ENCODE measurements at regions not wholly inside any gene's neighbourhood (a gene's known extent, or its start where the extent isn't known, plus 50 kb on each side); places are given as distances from the start of the nearest gene placed in this dataset.

DNA sequence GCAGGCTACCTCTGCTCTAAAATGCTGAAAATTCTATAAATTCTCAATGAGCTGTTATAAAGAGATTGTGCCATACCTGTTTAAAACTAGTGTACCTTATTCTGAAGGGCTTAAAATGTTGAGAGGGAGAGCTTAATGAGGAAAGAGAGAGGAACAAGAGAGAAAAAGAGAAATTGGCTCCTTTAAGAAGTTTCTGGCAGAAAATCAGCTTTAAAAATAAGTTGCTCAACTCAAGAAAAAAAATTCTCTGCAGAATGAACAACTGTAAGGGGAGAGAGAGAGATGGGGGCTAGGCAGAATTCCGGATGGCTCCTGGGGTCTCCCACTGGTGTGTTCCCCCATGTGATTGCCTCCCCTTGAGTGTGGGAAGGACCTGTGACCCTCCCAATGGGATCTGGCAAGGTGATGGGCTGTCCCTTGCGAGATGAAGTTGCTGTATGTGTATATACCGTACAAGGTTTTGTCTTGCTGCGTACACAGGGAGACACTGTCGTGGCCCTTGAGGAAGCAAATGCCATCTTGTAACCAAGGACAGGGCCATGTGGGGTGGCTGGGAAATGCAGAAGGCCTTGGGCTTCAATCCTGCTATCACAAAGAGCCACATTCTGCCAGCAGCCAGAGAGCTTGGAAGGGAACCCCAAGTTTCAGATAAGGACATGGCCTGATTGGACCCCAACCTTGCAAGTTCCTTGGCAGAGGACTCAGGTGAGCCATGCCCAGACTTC, 64.3 kb upstream of the S1PR3 start:
- H3K9me3 ChIP-seq: no peaks in the 10 kb centered on the region
- intact Hi-C loops (cut with DNase I): no loop called here
- no peaks in the 10 kb centered on the region for H3K27me3 ChIP-seq
- no peak for ATAC-seq
- no peak for TF ChIP-seq POLR2A (IDR thresholded peaks at IDR 0.05)
- TF ChIP-seq, protein P1, sequence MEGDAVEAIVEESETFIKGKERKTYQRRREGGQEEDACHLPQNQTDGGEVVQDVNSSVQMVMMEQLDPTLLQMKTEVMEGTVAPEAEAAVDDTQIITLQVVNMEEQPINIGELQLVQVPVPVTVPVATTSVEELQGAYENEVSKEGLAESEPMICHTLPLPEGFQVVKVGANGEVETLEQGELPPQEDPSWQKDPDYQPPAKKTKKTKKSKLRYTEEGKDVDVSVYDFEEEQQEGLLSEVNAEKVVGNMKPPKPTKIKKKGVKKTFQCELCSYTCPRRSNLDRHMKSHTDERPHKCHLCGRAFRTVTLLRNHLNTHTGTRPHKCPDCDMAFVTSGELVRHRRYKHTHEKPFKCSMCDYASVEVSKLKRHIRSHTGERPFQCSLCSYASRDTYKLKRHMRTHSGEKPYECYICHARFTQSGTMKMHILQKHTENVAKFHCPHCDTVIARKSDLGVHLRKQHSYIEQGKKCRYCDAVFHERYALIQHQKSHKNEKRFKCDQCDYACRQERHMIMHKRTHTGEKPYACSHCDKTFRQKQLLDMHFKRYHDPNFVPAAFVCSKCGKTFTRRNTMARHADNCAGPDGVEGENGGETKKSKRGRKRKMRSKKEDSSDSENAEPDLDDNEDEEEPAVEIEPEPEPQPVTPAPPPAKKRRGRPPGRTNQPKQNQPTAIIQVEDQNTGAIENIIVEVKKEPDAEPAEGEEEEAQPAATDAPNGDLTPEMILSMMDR (IDR thresholded peaks at IDR 0.05): no peak
- 47 to 56% methylated on average over 5 of the region's 5 CpGs for WGBS, 2 donors
- DNase-seq: no peak
- H3K27ac ChIP-seq: no peak overlapping the region
- H3K4me1 ChIP-seq: peaks cover 8% of the 10 kb centered on the region
- no peaks in the 10 kb centered on the region for H3K36me3 ChIP-seq (replicated peaks in 1 of 2; ENCODE audit: insufficient read depth in 1 of 2, low read depth in 2 of 2)
- H3K4me3 ChIP-seq: no peak overlapping the region

DNA sequence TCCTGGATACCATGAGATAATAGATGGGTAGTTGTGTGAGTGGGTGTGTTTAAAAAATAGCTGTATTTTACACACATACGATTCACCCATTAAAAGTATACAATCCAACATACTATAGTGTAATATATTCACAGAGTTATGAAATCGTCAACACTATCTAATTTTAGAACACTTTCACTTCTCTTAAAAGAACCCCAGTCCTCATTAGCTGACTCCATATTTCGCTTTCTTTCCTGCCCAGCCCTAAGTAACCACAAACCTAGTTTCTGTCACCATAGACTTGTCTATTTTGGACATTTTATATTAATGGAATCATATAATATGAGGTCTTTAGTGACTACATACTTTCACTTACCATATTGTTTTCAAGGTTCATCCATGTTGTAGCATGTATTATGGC, 63.8 kb upstream of the S1PR3 start:
- TF ChIP-seq, protein P1 (IDR thresholded peaks at IDR 0.05): no peak
- TF ChIP-seq POLR2A (IDR thresholded peaks at IDR 0.05): no peak
- no peaks in the 10 kb centered on the region for H3K36me3 ChIP-seq (replicated peaks in 1 of 2; ENCODE audit: insufficient read depth in 1 of 2, low read depth in 2 of 2)
- H3K27ac ChIP-seq: no peak overlapping the region
- H3K27me3 ChIP-seq: no peaks in the 10 kb centered on the region
- peaks cover 8% of the 10 kb centered on the region for H3K4me1 ChIP-seq
- H3K4me3 ChIP-seq: no peak overlapping the region
- ATAC-seq (no peak), DNase-seq (no peak)
- intact Hi-C loops (cut with DNase I): no loop called here
- 63 to 70% methylated on average over 3 of the region's 3 CpGs for WGBS, 2 donors
- no peaks in the 10 kb centered on the region for H3K9me3 ChIP-seq

DNA sequence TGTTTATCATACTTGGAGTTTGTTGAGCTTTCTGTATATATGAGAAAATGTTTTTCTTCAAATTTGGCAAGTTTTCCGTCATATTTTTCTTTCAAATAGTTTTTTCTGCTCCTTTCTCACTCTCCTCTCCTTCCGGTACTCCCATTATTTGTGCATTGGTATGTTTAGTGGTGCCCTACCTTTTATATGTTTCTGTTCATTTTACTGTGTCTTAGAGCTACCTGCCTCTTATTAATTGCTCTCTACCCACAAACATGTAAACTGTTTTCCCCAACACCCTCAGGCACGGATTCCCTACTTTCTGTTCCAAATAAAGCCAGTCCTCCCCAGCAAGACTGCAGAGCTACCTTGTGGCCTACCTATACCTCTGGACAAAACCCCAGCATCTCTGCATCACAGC, 60.6 kb upstream of the S1PR3 start:
- Histone ChIP-seq H3K4me1 (peaks cover 15% of the 10 kb centered on the region), H3K9me3 (no peaks in the 10 kb centered on the region), H3K36me3 (replicated peaks in 1 of 2; ENCODE audit: insufficient read depth in 1 of 2, low read depth in 2 of 2) (no peaks in the 10 kb centered on the region), H3K27ac (no peak overlapping the region), H3K27me3 (no peaks in the 10 kb centered on the region), H3K4me3 (no peak overlapping the region)
- no peak for ATAC-seq
- DNase-seq: no peak
- intact Hi-C loops (cut with DNase I): no loop called here
- TF ChIP-seq, protein P1 (IDR thresholded peaks at IDR 0.05): no peak
- no peak for TF ChIP-seq POLR2A (IDR thresholded peaks at IDR 0.05)
- WGBS, 2 donors: 72 to 80% methylated on average over 3 of the region's 3 CpGs

DNA sequence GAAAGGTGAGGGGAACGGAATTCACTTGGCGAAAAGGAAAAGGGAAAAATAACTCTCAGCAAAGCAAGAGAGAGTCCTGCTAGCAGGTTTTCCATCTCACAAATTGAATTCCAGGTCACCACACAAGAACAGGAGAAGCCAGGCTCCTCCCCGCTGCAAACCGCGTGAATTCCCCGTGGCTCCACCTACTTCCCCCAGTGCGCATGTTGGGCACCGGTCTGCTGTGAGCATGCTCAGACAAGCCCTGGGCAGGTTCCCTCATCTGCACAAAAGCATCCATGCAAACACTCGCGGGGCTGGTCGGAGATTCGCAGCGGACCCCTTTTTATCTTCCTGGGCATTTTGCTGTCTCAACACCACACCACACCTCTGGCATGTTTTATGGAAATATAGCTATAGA, 58.5 kb upstream of the S1PR3 start:
- WGBS, 2 donors: 91 to 94% methylated on average over 13 of the region's 13 CpGs
- intact Hi-C loops (cut with DNase I): no loop called here
- ATAC-seq (no peak), DNase-seq (no peak)
- Histone ChIP-seq H3K4me3 (no peak overlapping the region), H3K9me3 (no peaks in the 10 kb centered on the region), H3K36me3 (replicated peaks in 1 of 2; ENCODE audit: insufficient read depth in 1 of 2, low read depth in 2 of 2) (no peaks in the 10 kb centered on the region), H3K27ac (no peak overlapping the region), H3K27me3 (no peaks in the 10 kb centered on the region), H3K4me1 (peaks cover 7% of the 10 kb centered on the region)
- no peak for TF ChIP-seq POLR2A (IDR thresholded peaks at IDR 0.05)
- TF ChIP-seq, protein P1 (IDR thresholded peaks at IDR 0.05): no peak

All from body of pancreas (tissue), 4 donors.